K562 (cell line): ENCODE measurements at regions not wholly inside any gene's neighbourhood (a gene's known extent, or its start where the extent isn't known, plus 50 kb on each side); places are given as distances from the start of the nearest gene placed in this dataset.
A peak's percentile ranks its signal among the peaks of the same experiment; 100 is the strongest.

Source experiments
- ATAC-seq: fragments of 200-7000 bp; cut with Tn5 transposase; 3 replicates; pipeline ENCODE4 v1.9.1; 2020; ENCODE audit warnings: moderate library complexity
- BruUV-seq: library from RNA; stranded (reverse); fragments of 400-500 nt; replicated peaks from 2 replicates; lab custom pipeline; 2021; lab: Mats Ljungman, UMichigan
- CTCF ChIA-PET: fragments of 300-600 bp; formaldehyde crosslinking; extraction: SDS; loops from one replicate; lab custom pipeline; 2021; ENCODE audit warnings: low intra/inter-chr PET ratio; lab: Yijun Ruan, JAX
- POLR2A ChIA-PET: fragments of 300-600, 350-650 bp; sonication (Branson Sonifier 250); formaldehyde crosslinking; extraction: SDS; loops from one replicate; lab custom pipeline; 2021; ENCODE audit warnings: antibody characterized with exemption, inconsistent platforms; lab: Yijun Ruan, JAX
- DNase-seq, 4 experiments: peaks; one replicate each; pipeline versions ENCODE4 v3.0.0 to v3.0.0-alpha.2; 2011 to 2018; ENCODE audit warnings: low spot score in 3 of 4, mixed read lengths in 3 of 4; ENCODE audit errors: extremely low read depth in 1 of 4
- FAIRE-seq: peaks from 2 replicates; lab custom pipeline; 2011; peaks lifted over from hg19 to GRCh38; lab: Jason Lieb, UNC
- H2AFZ ChIP-seq: 2 replicates; pipeline ENCODE4 v1.6.0; 2011; ENCODE audit warnings: low read depth, low read length, control low read depth, inconsistent platforms
- H3K27ac ChIP-seq: fragments of 200-600 bp; 3 replicates; pipeline ENCODE4 v1.8.0; 2011; ENCODE audit warnings: low read depth, mild to moderate bottlenecking, control low read depth, inconsistent platforms, low read length, moderate library complexity, mixed read lengths; ENCODE audit errors: extremely low read depth
- H3K27me3 ChIP-seq, 2 experiments: fragments of 300-600 bp in 1 of 2; 2 replicates in 1 of 2; 3 replicates in 1 of 2; pipeline versions ENCODE4 v1.6.0 to v1.8.0; 2011; ENCODE audit warnings: inconsistent platforms in 2 of 2, low read length in 2 of 2, mild to moderate bottlenecking in 1 of 2, mixed read lengths in 1 of 2, moderate library complexity in 1 of 2; ENCODE audit not compliant: control insufficient read depth in 2 of 2, insufficient read depth in 2 of 2
- H3K36me3 ChIP-seq: fragments of 300-600 bp; 3 replicates; pipeline ENCODE4 v1.8.0; 2011; ENCODE audit warnings: mild to moderate bottlenecking, low read length, inconsistent platforms; ENCODE audit not compliant: control insufficient read depth, insufficient read depth
- H3K4me1 ChIP-seq, 2 experiments: fragments of 200-600 bp in 1 of 2; replicated peaks in 1 of 2; 2 replicates in 1 of 2; 3 replicates in 1 of 2; pipeline versions ENCODE4 v1.5.1 to v1.8.0; 2011; ENCODE audit warnings: inconsistent platforms in 2 of 2, low read length in 2 of 2, mild to moderate bottlenecking in 1 of 2, mixed read lengths in 1 of 2, moderate library complexity in 1 of 2; ENCODE audit not compliant: control insufficient read depth in 2 of 2, insufficient read depth in 2 of 2
- H3K4me2 ChIP-seq: 2 replicates; pipeline ENCODE4 v1.6.1; 2011; ENCODE audit warnings: low read length, control low read depth, inconsistent platforms, mixed read lengths; ENCODE audit not compliant: insufficient read depth
- H3K4me3 ChIP-seq: fragments of 200-600 bp; sonication (generic), shearing (Covaris generic); 2 replicates; pipeline ENCODE4 v1.5.1; 2016; ENCODE audit warnings: control low read depth, inconsistent platforms
- H3K79me2 ChIP-seq: fragments of 200-600 bp; 3 replicates; pipeline ENCODE4 v1.8.0; 2011; ENCODE audit warnings: low read length, inconsistent platforms; ENCODE audit not compliant: control insufficient read depth, insufficient read depth
- H3K9ac ChIP-seq, 2 experiments: 2 replicates each; pipeline versions ENCODE4 v1.6.0 to v1.6.1; 2011; ENCODE audit warnings: low read depth in 2 of 2, low read length in 2 of 2, control low read depth in 1 of 2, inconsistent platforms in 1 of 2, mild to moderate bottlenecking in 1 of 2, mixed read lengths in 1 of 2; ENCODE audit not compliant: insufficient read depth in 1 of 2
- H3K9me1 ChIP-seq: one replicate; pipeline ENCODE4 v1.6.0; 2011; ENCODE audit warnings: inconsistent platforms, mild to moderate bottlenecking, low read length, moderate library complexity; ENCODE audit not compliant: control insufficient read depth, insufficient read depth
- H3K9me3 ChIP-seq: replicated peaks from 2 replicates; pipeline ENCODE4 v1.5.1; 2011; ENCODE audit warnings: low read depth, low read length, inconsistent platforms; ENCODE audit not compliant: control insufficient read depth, insufficient read depth
- H4K20me1 ChIP-seq: replicated peaks from 2 replicates; pipeline ENCODE4 v1.6.1; 2011; ENCODE audit warnings: low read length, inconsistent platforms, mixed read lengths; ENCODE audit not compliant: control insufficient read depth, insufficient read depth
- DDX20 ChIP-seq: fragments of 450-650 bp; IDR thresholded peaks from 2 replicates; pipeline ENCODE4 v1.6.1; 2016; ENCODE audit warnings: missing genetic modification characterization, low read depth, mild to moderate bottlenecking, missing compliant biosample characterization, moderate library complexity
- MAFF ChIP-seq: IDR thresholded peaks from 2 replicates; pipeline ENCODE4 v1.6.1; 2012; ENCODE audit warnings: low read length, improper control_type of control experiment
- MAFK ChIP-seq: IDR thresholded peaks from 2 replicates; pipeline ENCODE4 v1.6.1; 2011; ENCODE audit warnings: low read length, improper control_type of control experiment
- NCOA2 ChIP-seq, 2 experiments: fragments of 450-650 bp; IDR thresholded peaks; 2 replicates each; pipeline ENCODE4 v1.6.1; 2018; ENCODE audit warnings: mild to moderate bottlenecking in 2 of 2, moderate library complexity in 1 of 2; ENCODE audit not compliant: partially characterized antibody in 2 of 2
- PYGO2 ChIP-seq: fragments of 450-650 bp; IDR thresholded peaks from 2 replicates; pipeline ENCODE4 v1.6.1; 2016; ENCODE audit warnings: mild to moderate bottlenecking, missing genetic modification characterization, moderate library complexity, missing compliant biosample characterization
- TAL1 ChIP-seq: fragments of 450-650 bp; IDR thresholded peaks from 2 replicates; pipeline ENCODE4 v1.6.1; 2016; ENCODE audit warnings: mild to moderate bottlenecking
- ZFP30 ChIP-seq: fragments of 250-450 bp; sonication (Bioruptor Pico); IDR thresholded peaks from 2 replicates; pipeline ENCODE4 v1.8.0; 2022; ENCODE audit warnings: moderate library complexity, mild to moderate bottlenecking, inconsistent platforms, borderline replicate concordance
- ZNF316 ChIP-seq: fragments of 450-650 bp; IDR thresholded peaks from 2 replicates; pipeline ENCODE4 v1.6.1; 2016
- ZNF695 ChIP-seq: fragments of 450-650 bp; formaldehyde crosslinking; IDR thresholded peaks from 2 replicates; pipeline ENCODE4 v1.4.0; 2020; ENCODE audit warnings: mild to moderate bottlenecking, moderate library complexity
- WGBS: fragments of 100-300 bp; shearing (Covaris generic); methylation state at CpG from one replicate; pipeline ENCODE4 v1.1.6; 2016; ENCODE audit warnings: low coverage, mixed read lengths; ENCODE audit not compliant: insufficient coverage; ENCODE audit errors: missing lambda C conversion rate; 5-methylcytosine and 5-hydroxymethylcytosine counted together
- in situ Hi-C: fragments of 300-500 bp; cut with MboI; formaldehyde crosslinking; loops from 4 replicates; pipeline ENCODE4 v1.15.0; 2018; ENCODE audit warnings: inconsistent platforms, mixed read lengths
- intact Hi-C: fragments of 100-400 bp; cut with micrococcal nuclease; formaldehyde crosslinking; loops from 2 replicates; pipeline ENCODE4 v1.14.2; 2022

GRCh38 chr5:30551618-30552017 is 641.9 kb upstream of the CDH6 start:
- Histone ChIP-seq H3K4me2 (no peak overlapping the region), H3K27me3 (no peaks in the 10 kb centered on the region), H3K79me2 (no peaks in the 10 kb centered on the region), H3K4me1 (no peaks in the 10 kb centered on the region), H3K9me3 (no peaks in the 10 kb centered on the region), H3K36me3 (no peaks in the 10 kb centered on the region), H3K4me3 (no peak overlapping the region), H4K20me1 (no peaks in the 10 kb centered on the region), H3K9ac (no peak overlapping the region), H2AFZ (no peak overlapping the region), H3K9me1 (no peaks in the 10 kb centered on the region), H3K27ac (no peak overlapping the region)
- no peak for DNase-seq
- no peak for ATAC-seq
- CTCF ChIA-PET, result no interaction called here
- no TSS peak for BruUV-seq
- WGBS, result 0% methylated on average over 4 of the region's 4 CpGs
- POLR2A ChIA-PET, result no interaction called here
- intact Hi-C loops, result no loop called here
- no peak for TF ChIP-seq PYGO2 (tag)
- TF ChIP-seq MAFF, result peak; percentile 40; the same call in 1 of the 2 replicates
- no peak for TF ChIP-seq TAL1
- TF ChIP-seq ZFP30 (CRISPR knock-in tag), result no peak
- 0 out of 2 replicates have a peak, but pooled peaks have one; percentile 16 for TF ChIP-seq ZNF316
- TF ChIP-seq DDX20 (tag), result no peak
- no peak for TF ChIP-seq NCOA2 (IDR thresholded peaks at IDR 0.05; ENCODE audit: partially characterized antibody in 2 of 2)
- 0 out of 2 replicates have a peak, but pooled peaks have one; percentile 38 for TF ChIP-seq MAFK
- no peak for TF ChIP-seq ZNF695 (CRISPR knock-in tag)
- in situ Hi-C loops, result no loop called here
- no peak for FAIRE-seq
